ENCODE measurements at regions not wholly inside any gene's neighbourhood (a gene's known extent, or its start where the extent isn't known, plus 50 kb on each side); places are given as distances from the start of the nearest gene placed in this dataset.

GRCh38 chr2:22525681-22526080 lies 859.3 kb upstream of the KLHL29 start:
- no peak for DNase-seq

- no peak for DNase-seq
Observed at GRCh38 chr2:22530131-22530530, 854.8 kb upstream of the KLHL29 start.

- no peak for DNase-seq
Observed at GRCh38 chr2:22536133-22536532, 848.8 kb upstream of the KLHL29 start.

- no peak for DNase-seq
Observed at GRCh38 chr2:22554453-22554852, 830.5 kb upstream of the KLHL29 start.

- DNase-seq = no peak
Observed at GRCh38 chr2:22557406-22557805, 827.6 kb upstream of the KLHL29 start.

- DNase-seq = no peak
Observed at GRCh38 chr2:22560021-22560420, 825.0 kb upstream of the KLHL29 start.

- no peak for DNase-seq
Observed at GRCh38 chr2:22579341-22579740, 805.6 kb upstream of the KLHL29 start.

- no peak for DNase-seq
Observed at GRCh38 chr2:22582107-22582506, 802.9 kb upstream of the KLHL29 start.

- DNase-seq = no peak
Observed at GRCh38 chr2:22596306-22596705, 788.7 kb upstream of the KLHL29 start.

- DNase-seq = no peak
Observed at GRCh38 chr2:22600156-22600555, 784.8 kb upstream of the KLHL29 start.

- DNase-seq = no peak
Observed at GRCh38 chr2:22600999-22601398, 784.0 kb upstream of the KLHL29 start.

- no peak for DNase-seq
Observed at GRCh38 chr2:22604136-22604535, 780.8 kb upstream of the KLHL29 start.

GRCh38 chr2:22616031-22616430 lies 768.9 kb upstream of the KLHL29 start:
- no peak for DNase-seq

- DNase-seq = no peak
Observed at GRCh38 chr2:22623620-22624019, 761.4 kb upstream of the KLHL29 start.

GRCh38 chr2:22626621-22627020 lies 758.4 kb upstream of the KLHL29 start:
- DNase-seq = no peak

GRCh38 chr2:22628221-22628620 lies 756.8 kb upstream of the KLHL29 start:
- DNase-seq = no peak

- no peak for DNase-seq
Observed at GRCh38 chr2:22628906-22629305, 756.1 kb upstream of the KLHL29 start.

- no peak for DNase-seq
Observed at GRCh38 chr2:22634167-22634566, 750.8 kb upstream of the KLHL29 start.

- DNase-seq = no peak
Observed at GRCh38 chr2:22656426-22656825, 728.6 kb upstream of the KLHL29 start.

- no peak for DNase-seq
Observed at GRCh38 chr2:22673529-22673928, 711.5 kb upstream of the KLHL29 start.

- no peak for DNase-seq
Observed at GRCh38 chr2:22683914-22684313, 701.1 kb upstream of the KLHL29 start.

- DNase-seq = no peak
Observed at GRCh38 chr2:22690096-22690495, 694.9 kb upstream of the KLHL29 start.

GRCh38 chr2:22691666-22692065 lies 693.3 kb upstream of the KLHL29 start:
- no peak for DNase-seq

- no peak for DNase-seq
Observed at GRCh38 chr2:22692746-22693145, 692.2 kb upstream of the KLHL29 start.

- DNase-seq = no peak
Observed at GRCh38 chr2:22694300-22694699, 690.7 kb upstream of the KLHL29 start.

- no peak for DNase-seq
Observed at GRCh38 chr2:22694856-22695255, 690.1 kb upstream of the KLHL29 start.

All from stimulated activated CD4-positive, alpha-beta T cell treated with anti-CD3 and anti-CD28 coated beads, Interleukin-2, amount 100 ng/mL, for 24 hours (primary cell).